ENCODE measurements at regions not wholly inside any gene's neighbourhood (a gene's known extent, or its start where the extent isn't known, plus 50 kb on each side); places are given as distances from the start of the nearest gene placed in this dataset.

GRCh38 chr12:69045430-69045829 lies 112.5 kb upstream of the CPM start:
- TF ChIP-seq CTCF (IDR thresholded peaks at IDR 0.05; ENCODE audit: insufficient read depth, low read length) (no peak), GABPA (IDR thresholded peaks at IDR 0.05; ENCODE audit: low read depth) (no peak), POLR2AphosphoS5 (IDR thresholded peaks at IDR 0.05; ENCODE audit: low read depth) (no peak)
- TF ChIP-seq, protein P1, sequence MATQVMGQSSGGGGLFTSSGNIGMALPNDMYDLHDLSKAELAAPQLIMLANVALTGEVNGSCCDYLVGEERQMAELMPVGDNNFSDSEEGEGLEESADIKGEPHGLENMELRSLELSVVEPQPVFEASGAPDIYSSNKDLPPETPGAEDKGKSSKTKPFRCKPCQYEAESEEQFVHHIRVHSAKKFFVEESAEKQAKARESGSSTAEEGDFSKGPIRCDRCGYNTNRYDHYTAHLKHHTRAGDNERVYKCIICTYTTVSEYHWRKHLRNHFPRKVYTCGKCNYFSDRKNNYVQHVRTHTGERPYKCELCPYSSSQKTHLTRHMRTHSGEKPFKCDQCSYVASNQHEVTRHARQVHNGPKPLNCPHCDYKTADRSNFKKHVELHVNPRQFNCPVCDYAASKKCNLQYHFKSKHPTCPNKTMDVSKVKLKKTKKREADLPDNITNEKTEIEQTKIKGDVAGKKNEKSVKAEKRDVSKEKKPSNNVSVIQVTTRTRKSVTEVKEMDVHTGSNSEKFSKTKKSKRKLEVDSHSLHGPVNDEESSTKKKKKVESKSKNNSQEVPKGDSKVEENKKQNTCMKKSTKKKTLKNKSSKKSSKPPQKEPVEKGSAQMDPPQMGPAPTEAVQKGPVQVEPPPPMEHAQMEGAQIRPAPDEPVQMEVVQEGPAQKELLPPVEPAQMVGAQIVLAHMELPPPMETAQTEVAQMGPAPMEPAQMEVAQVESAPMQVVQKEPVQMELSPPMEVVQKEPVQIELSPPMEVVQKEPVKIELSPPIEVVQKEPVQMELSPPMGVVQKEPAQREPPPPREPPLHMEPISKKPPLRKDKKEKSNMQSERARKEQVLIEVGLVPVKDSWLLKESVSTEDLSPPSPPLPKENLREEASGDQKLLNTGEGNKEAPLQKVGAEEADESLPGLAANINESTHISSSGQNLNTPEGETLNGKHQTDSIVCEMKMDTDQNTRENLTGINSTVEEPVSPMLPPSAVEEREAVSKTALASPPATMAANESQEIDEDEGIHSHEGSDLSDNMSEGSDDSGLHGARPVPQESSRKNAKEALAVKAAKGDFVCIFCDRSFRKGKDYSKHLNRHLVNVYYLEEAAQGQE (IDR thresholded peaks at IDR 0.05; ENCODE audit: insufficient replicate concordance, low read depth), result no peak
